22Rv1 (cell line): ENCODE measurements at regions not wholly inside any gene's neighbourhood (a gene's known extent, or its start where the extent isn't known, plus 50 kb on each side); places are given as distances from the start of the nearest gene placed in this dataset.

Experiments used
- CTCF ChIP-seq: fragments of 450-650 bp; IDR thresholded peaks from 2 replicates; pipeline ENCODE4 v1.5.1; 2017; ENCODE audit warnings: mild to moderate bottlenecking
- ZFX ChIP-seq: fragments of 450-650 bp; IDR thresholded peaks from 2 replicates; pipeline ENCODE4 v1.6.1; 2017; ENCODE audit warnings: antibody characterized with exemption, borderline replicate concordance

- TF ChIP-seq CTCF = peak; percentile 12; the same call in 1 of the 2 replicates
- TF ChIP-seq ZFX = no peak
These were observed 771.6 kb downstream of the LRFN5 start for GRCh38 chr14:42378274-42378673.
